ENCODE measurements at regions not wholly inside any gene's neighbourhood (a gene's known extent, or its start where the extent isn't known, plus 50 kb on each side); places are given as distances from the start of the nearest gene placed in this dataset.

GRCh38 chr2:133760376-133760775, 192.1 kb upstream of the NCKAP5 start:
- H3K4me3 ChIP-seq (ENCODE audit: low read length, poor library complexity, severe bottlenecking) = no peak overlapping the region
- no peaks in the 10 kb centered on the region for H3F3A ChIP-seq (ENCODE audit: low read depth)
- H3K9ac ChIP-seq (ENCODE audit: low read depth, low read length, poor library complexity, severe bottlenecking) = no peak overlapping the region
- H3K27me3 ChIP-seq (ENCODE audit: insufficient read depth, low read length, poor library complexity, severe bottlenecking) = no peaks in the 10 kb centered on the region
- no peak overlapping the region for H3K4me2 ChIP-seq (ENCODE audit: low read depth, low read length, poor library complexity, severe bottlenecking)
- H3K9me3 ChIP-seq (ENCODE audit: insufficient read depth, low read depth, low read length) = no peaks in the 10 kb centered on the region
- H4K20me1 ChIP-seq (ENCODE audit: insufficient read depth, low read length, poor library complexity, severe bottlenecking) = no peaks in the 10 kb centered on the region
- H2AFZ ChIP-seq (ENCODE audit: low read length) = no peak overlapping the region
- no peaks in the 10 kb centered on the region for H3K79me2 ChIP-seq (ENCODE audit: insufficient read depth, low read length)
- H3K36me3 ChIP-seq (ENCODE audit: insufficient read depth, low read length) = no peaks in the 10 kb centered on the region
- no peaks in the 10 kb centered on the region for H3K4me1 ChIP-seq (ENCODE audit: insufficient read depth, low read length, poor library complexity, severe bottlenecking)
- no peaks in the 10 kb centered on the region for H3K9me2 ChIP-seq (replicated peaks; ENCODE audit: low read depth, low read length)
- TF ChIP-seq EZH2phosphoT487 (IDR thresholded peaks at IDR 0.05; ENCODE audit: borderline replicate concordance) (no peak), CTCF (conservative IDR thresholded peaks at IDR 0.05; ENCODE audit: low read length) (no peak)

DNA sequence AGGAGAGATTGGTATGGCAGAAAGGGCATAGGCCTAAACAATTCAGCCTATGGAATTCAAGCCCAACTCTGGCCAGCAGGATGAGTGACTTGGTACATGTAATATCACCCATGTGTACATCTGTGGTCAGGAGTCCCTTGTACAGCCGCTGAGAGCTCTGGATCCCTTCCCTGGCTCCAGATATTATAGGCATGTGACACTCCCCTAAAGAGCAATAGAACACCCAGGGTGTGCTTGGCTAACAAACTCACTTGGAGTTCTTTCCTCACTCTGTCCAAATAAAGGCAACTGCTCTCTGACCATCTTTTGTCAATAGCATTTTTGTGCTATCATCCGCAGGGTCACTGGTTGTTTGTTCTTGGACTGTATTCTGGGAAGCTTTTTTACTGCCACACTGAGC, 197.4 kb upstream of the NCKAP5 start:
- Histone ChIP-seq H2AFZ (ENCODE audit: low read length) (no peak overlapping the region), H4K20me1 (ENCODE audit: insufficient read depth, low read length, poor library complexity, severe bottlenecking) (no peaks in the 10 kb centered on the region), H3K9me3 (ENCODE audit: insufficient read depth, low read depth, low read length) (no peaks in the 10 kb centered on the region), H3K4me2 (ENCODE audit: low read depth, low read length, poor library complexity, severe bottlenecking) (no peak overlapping the region), H3K9ac (ENCODE audit: low read depth, low read length, poor library complexity, severe bottlenecking) (no peak overlapping the region), H3K9me2 (replicated peaks; ENCODE audit: low read depth, low read length) (no peaks in the 10 kb centered on the region), H3F3A (ENCODE audit: low read depth) (no peaks in the 10 kb centered on the region), H3K27me3 (ENCODE audit: insufficient read depth, low read length, poor library complexity, severe bottlenecking) (no peaks in the 10 kb centered on the region), H3K79me2 (ENCODE audit: insufficient read depth, low read length) (no peaks in the 10 kb centered on the region), H3K36me3 (ENCODE audit: insufficient read depth, low read length) (no peaks in the 10 kb centered on the region), H3K4me3 (ENCODE audit: low read length, poor library complexity, severe bottlenecking) (no peak overlapping the region), H3K4me1 (ENCODE audit: insufficient read depth, low read length, poor library complexity, severe bottlenecking) (no peaks in the 10 kb centered on the region)
- TF ChIP-seq CTCF (conservative IDR thresholded peaks at IDR 0.05; ENCODE audit: low read length) (no peak), EZH2phosphoT487 (IDR thresholded peaks at IDR 0.05; ENCODE audit: borderline replicate concordance) (no peak)

- no peaks in the 10 kb centered on the region for H3K36me3 ChIP-seq (ENCODE audit: insufficient read depth, low read length)
- no peak overlapping the region for H3K9ac ChIP-seq (ENCODE audit: low read depth, low read length, poor library complexity, severe bottlenecking)
- no peaks in the 10 kb centered on the region for H3K27me3 ChIP-seq (ENCODE audit: insufficient read depth, low read length, poor library complexity, severe bottlenecking)
- TF ChIP-seq EZH2phosphoT487 (IDR thresholded peaks at IDR 0.05; ENCODE audit: borderline replicate concordance) = no peak
- TF ChIP-seq CTCF (conservative IDR thresholded peaks at IDR 0.05; ENCODE audit: low read length) = no peak
- no peaks in the 10 kb centered on the region for H3F3A ChIP-seq (ENCODE audit: low read depth)
- H2AFZ ChIP-seq (ENCODE audit: low read length) = no peak overlapping the region
- no peak overlapping the region for H3K4me2 ChIP-seq (ENCODE audit: low read depth, low read length, poor library complexity, severe bottlenecking)
- no peak overlapping the region for H3K4me3 ChIP-seq (ENCODE audit: low read length, poor library complexity, severe bottlenecking)
- H4K20me1 ChIP-seq (ENCODE audit: insufficient read depth, low read length, poor library complexity, severe bottlenecking) = no peaks in the 10 kb centered on the region
- no peaks in the 10 kb centered on the region for H3K4me1 ChIP-seq (ENCODE audit: insufficient read depth, low read length, poor library complexity, severe bottlenecking)
- no peaks in the 10 kb centered on the region for H3K9me3 ChIP-seq (ENCODE audit: insufficient read depth, low read depth, low read length)
- H3K79me2 ChIP-seq (ENCODE audit: insufficient read depth, low read length) = no peaks in the 10 kb centered on the region
- H3K9me2 ChIP-seq (replicated peaks; ENCODE audit: low read depth, low read length) = no peaks in the 10 kb centered on the region
These were observed 198.0 kb upstream of the NCKAP5 start for GRCh38 chr2:133766164-133766832.

All from Loucy (cell line).